22Rv1 (cell line): ENCODE measurements at regions not wholly inside any gene's neighbourhood (a gene's known extent, or its start where the extent isn't known, plus 50 kb on each side); places are given as distances from the start of the nearest gene placed in this dataset.
"Not testable (repeated sequence)": the region's sequence is repeated elsewhere in the genome, so short reads cannot be mapped to it uniquely, and the experiment has no call there.

ENCODE experiments used
- H3K27ac ChIP-seq: fragments of 450-650 bp; 2 replicates; pipeline ENCODE4 v1.5.1; 2017
- ZFX ChIP-seq: fragments of 450-650 bp; IDR thresholded peaks from 2 replicates; pipeline ENCODE4 v1.6.1; 2017; ENCODE audit warnings: antibody characterized with exemption, borderline replicate concordance
- TF ChIP-seq, protein P1 (sequence below): fragments of 450-650 bp; IDR thresholded peaks from 2 replicates; pipeline ENCODE4 v1.5.1; 2017; ENCODE audit warnings: mild to moderate bottlenecking

- no peak overlapping the region for H3K27ac ChIP-seq
- TF ChIP-seq, protein P1, sequence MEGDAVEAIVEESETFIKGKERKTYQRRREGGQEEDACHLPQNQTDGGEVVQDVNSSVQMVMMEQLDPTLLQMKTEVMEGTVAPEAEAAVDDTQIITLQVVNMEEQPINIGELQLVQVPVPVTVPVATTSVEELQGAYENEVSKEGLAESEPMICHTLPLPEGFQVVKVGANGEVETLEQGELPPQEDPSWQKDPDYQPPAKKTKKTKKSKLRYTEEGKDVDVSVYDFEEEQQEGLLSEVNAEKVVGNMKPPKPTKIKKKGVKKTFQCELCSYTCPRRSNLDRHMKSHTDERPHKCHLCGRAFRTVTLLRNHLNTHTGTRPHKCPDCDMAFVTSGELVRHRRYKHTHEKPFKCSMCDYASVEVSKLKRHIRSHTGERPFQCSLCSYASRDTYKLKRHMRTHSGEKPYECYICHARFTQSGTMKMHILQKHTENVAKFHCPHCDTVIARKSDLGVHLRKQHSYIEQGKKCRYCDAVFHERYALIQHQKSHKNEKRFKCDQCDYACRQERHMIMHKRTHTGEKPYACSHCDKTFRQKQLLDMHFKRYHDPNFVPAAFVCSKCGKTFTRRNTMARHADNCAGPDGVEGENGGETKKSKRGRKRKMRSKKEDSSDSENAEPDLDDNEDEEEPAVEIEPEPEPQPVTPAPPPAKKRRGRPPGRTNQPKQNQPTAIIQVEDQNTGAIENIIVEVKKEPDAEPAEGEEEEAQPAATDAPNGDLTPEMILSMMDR = no peak
- TF ChIP-seq ZFX = no peak
These were observed 140.5 kb upstream of the ZNF217 start for GRCh38 chr20:53734006-53734688.

DNA sequence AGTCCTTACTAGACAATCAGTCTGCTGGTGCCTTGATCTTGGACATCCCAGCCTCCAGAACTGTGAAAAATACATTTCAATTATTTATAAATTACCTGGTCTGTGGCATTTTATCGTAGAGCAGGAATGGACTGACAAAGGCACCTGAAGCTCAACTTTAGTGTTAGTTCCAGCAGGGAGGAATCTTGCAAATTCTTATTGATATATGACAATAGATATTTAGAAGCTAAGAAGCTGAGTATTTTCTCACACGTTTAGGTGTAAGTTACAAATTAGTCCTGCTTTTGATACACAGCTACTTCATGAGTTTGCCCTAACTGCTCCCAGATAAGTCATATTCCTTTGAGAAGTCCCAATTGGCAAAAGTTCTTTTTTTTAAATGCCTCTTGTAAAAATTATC, 138.0 kb upstream of the ZNF217 start:
- H3K27ac ChIP-seq = no peak overlapping the region
- TF ChIP-seq ZFX = no peak
- TF ChIP-seq, protein P1 = no peak

DNA sequence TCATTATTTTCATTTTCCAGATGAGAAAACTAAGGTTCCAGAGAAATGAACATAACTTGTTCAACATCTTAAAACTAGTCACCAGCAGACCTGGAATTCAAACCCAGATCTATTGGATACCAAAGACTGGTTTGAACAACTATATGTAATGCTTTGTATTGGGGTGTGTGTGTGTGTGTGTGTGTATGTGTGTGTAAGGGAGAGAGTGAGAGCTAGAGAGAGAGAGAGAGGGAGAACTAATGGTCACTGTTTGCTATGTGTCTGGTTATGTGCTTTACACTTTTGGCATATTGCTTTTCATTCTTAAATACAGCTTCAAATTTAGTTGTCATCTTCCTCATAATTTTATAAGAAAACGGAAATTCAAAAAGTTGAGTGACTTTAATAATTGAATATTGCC, 134.7 kb upstream of the ZNF217 start:
- TF ChIP-seq ZFX = no peak
- TF ChIP-seq, protein P1 = no peak
- H3K27ac ChIP-seq = no peak overlapping the region

DNA sequence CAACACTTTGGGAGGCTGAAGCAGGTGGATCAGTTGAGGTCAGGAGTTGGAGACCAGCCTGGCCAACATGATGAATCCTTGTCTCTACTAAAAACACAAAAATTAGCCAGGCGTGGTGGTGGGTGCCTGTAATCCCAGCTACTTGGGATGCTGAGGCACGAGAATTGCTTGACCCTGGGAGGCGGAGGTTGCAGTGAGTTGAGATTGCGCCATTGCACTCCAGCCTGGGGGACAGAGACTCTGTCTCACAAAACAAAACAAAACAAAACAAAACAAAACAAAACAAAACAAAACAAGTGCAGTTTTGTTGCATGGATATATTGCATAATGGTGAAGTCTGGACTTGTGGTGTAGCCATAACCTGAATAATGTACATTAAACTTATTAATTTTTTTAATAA, 133.6 kb upstream of the ZNF217 start:
- not testable (repeated sequence) for H3K27ac ChIP-seq

DNA sequence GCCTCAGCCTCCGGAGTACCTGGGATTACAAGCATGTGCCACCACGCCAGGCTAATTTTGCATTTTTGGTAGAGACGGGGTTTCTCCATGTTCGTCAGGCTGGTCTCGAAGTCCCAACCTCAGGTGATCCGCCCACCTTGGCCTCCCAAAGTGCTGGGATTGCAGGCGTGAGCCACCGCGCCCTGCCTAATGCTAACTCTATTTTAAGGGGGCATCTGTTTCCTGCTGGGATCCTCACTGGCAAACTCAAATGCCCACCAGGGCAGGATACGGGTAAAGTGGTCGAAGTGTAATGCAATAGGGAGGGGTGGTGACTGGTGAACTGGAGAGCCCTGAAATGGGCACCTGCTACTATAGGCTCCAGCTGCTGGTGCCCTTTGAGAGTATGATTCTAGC, 131.9 kb upstream of the ZNF217 start:
- no peak for TF ChIP-seq ZFX
- TF ChIP-seq, protein P1 = no peak
- H3K27ac ChIP-seq = no peak overlapping the region

- H3K27ac ChIP-seq = no peak overlapping the region
- no peak for TF ChIP-seq ZFX
- TF ChIP-seq, protein P1 = no peak
These were observed 130.0 kb upstream of the ZNF217 start for GRCh38 chr20:53723621-53724020.

- H3K27ac ChIP-seq = no peak overlapping the region
- TF ChIP-seq, protein P1 = no peak
These were observed 129.4 kb upstream of the ZNF217 start for GRCh38 chr20:53723045-53723444.

- no peak overlapping the region for H3K27ac ChIP-seq
- no peak for TF ChIP-seq ZFX
- TF ChIP-seq, protein P1 = no peak
These were observed 128.9 kb upstream of the ZNF217 start for GRCh38 chr20:53722515-53723036.

- not testable (repeated sequence) for H3K27ac ChIP-seq
These were observed 127.9 kb upstream of the ZNF217 start for GRCh38 chr20:53721445-53721963.

GRCh38 chr20:53719171-53719803, 125.6 kb upstream of the ZNF217 start:
- H3K27ac ChIP-seq = not testable (repeated sequence)
